G401 (cell line): ENCODE measurements at regions not wholly inside any gene's neighbourhood (a gene's known extent, or its start where the extent isn't known, plus 50 kb on each side); places are given as distances from the start of the nearest gene placed in this dataset.

Source experiments
- DNase-seq: peaks from one replicate; pipeline ENCODE4 v3.0.0-alpha.2; 2015; ENCODE audit warnings: low spot score
- in situ Hi-C: cut with HindIII; loops from 2 replicates; pipeline ENCODE4 v1.10.0; 2016; ENCODE audit warnings: low sequenced_read_pairs, mixed read lengths

DNA sequence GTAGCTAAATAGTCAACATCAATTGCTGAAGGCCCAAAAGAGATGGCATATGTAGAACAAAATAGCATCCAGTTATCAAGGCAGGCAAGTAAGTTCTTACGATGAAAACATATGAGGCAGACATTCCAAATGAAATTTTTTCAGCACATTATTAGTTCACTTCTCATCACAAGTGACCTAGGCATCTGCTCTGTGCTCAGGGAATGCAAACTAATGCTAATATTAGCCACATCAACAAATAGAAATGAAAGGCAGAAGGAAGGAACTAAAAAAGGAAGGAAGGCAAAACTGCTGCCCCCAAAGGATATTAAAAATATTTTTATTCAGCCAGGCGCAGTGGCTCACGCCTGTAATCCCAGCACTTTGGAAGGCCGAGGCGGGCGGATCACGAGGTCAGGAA is 51.2 kb upstream of the ROCK1 start:
- DNase-seq, result no peak
- in situ Hi-C loops, result no loop called here

DNA sequence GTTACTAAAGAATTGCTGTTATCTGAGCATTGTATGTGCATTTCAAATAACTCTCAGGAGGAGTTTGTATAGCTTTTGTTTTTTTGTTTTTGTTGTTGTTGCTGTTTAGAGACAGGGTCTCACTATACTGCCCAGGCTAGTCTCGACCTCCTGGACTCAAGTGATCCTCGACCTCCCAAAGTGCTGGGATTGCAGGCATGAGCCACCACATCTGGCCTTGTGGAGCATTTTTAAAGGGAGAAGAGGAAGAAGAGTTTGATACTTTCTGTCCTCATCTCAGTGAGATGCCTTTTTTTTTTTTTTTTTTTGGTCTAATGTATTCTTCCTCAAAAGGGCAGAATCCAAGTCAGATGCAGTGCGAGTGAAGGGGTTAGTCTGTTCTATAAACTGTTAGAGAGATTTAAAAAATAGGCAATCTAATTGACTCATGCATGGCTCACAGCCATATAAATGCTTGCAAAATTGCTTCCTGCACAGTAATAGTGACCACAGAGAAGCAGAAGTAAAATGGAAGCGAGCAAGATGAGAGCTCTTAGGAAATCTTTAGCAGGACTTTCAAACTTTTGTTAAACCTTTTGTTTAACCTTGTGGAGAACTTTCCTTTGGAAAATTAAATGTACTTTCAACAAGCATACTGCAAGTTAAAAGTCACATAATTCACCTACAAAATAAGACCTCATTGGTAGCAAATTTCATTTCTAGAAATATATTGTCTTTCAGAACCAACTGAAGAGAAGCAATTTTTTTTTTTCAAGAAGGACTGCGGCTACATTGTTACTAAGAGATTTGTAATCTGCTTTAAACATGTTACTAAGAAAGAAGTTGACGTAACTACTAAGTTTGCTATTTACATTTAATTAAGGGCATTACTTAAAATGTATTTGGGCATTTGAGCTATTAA is 52.3 kb upstream of the ROCK1 start:
- no peak for DNase-seq
- in situ Hi-C loops, result no loop called here

DNA sequence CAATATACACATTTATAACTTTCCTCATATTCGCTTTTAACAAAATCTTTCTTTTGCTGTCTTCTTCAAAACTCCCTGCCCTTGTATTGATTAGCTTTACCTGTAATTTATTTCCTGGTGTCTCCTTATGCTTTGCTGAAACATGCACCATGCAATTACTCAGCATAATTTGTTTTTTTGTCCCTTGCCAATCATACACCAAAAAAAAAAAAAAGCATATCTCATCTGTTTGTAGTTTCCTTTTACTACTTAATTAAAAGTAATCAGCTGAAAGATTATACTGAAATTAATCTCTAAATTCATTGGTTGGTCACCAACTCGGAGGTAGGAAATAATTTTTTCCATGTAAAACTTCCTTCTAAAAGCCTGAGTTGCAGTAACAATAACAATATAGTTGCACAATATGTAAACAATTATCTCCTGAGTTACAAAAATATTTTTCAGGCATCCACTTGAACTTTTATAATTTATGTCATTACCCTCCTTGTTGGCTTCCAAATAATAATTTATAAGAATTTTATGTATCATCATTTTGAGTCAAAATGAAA is 53.0 kb upstream of the ROCK1 start:
- DNase-seq, result no peak
- in situ Hi-C loops, result no loop called here

DNA sequence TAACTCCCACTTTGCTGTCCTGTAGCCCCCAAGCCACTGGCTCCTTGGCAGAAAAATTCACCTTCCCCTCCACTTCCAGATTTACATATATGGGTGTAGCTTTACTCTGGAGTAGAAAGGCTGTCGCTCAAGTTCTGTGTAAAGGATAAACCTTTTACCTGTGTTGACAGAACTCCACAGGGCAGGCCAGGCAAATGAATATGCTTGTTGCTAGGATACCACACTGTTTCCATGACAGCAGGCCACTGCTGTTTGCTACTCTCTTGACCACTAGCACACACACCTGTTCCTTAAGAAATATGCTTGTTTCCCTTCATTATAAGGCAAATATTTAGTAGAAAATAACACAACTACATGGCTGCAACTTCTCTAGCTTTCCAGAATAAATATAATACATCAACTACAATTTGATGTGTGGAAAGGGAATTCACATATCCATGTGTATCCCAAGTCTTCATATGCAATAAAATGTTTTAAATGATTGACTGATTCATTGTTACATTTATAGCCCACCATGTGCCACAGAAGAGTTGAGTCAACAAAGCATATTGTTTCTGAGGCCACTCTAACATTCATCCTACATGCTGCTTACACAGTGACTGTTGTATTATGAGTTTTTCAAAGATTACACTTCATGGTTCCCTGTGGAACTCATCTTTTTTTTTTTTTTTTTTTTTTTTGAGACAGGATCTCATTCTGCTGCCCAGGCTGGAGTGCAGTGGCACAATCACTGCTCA is 56.2 kb upstream of the ROCK1 start:
- DNase-seq, result peak; percentile 29
- in situ Hi-C loops, result no loop called here

DNA sequence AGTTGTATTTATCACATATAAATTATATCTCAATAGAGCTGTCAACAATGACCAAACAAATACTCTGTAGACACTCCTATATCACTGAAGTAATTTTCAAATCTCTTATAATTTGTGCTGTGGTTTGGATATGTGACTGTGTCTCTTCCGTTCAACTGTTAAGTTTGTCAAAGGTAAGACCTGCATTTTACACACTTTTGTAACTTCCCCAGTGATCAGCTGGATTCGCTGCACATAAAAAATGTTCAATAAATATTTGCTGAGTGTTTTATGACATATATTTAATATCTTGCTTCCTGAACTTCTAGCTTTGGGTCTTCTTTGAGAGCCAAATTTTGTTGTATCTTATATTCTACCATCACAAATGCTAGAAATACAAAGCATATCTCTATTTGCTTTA is 57.3 kb upstream of the ROCK1 start:
- DNase-seq, result no peak
- in situ Hi-C loops, result no loop called here

DNA sequence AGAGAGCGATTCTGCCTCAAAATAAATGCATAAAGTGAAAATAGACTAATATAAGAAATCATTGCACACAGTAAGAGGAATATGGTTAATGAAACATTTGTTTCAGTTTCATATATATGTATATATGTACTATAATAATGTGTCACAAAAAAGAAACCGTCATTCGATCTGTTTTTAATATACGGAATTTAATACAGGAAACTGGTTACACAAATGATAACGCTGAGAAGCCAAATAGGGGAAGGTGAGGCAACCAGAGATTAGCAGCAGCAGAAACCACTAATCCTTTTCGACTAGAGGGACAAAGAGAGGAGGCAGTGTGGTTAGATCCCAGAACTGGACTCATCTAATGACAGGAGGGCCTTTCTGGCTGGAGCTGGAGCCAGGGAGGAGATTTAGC is 64.2 kb upstream of the GREB1L start:
- no peak for DNase-seq
- in situ Hi-C loops, result no loop called here

DNA sequence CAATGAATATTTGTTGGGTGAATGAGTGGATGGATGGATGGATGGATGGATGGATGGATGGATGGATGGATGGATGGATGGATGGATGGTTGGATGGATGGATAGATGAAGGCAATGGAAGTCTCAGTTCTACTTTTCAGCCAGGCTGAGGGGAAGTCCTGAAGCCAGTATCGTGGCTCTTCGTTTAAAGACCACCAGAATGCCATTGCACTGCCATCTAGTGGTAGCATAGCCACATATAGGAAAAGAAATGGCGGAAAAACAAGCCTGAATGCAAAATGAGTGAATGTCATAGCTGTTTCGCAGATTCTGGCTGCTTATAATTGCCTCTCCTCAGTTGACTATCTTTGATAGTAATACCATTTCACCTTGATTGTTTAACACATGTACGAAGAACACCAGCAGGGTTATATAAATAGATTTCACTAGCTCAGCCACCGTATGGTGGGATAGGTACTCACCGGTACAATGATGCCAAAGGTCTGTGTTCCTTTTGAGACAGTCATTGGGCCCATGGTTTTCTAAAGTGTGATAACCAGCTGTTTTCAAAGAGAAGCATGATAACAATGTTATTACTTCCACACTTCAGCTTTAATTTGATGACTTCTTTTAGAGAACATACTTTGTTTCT is 62.3 kb upstream of the GREB1L start:
- DNase-seq, result peak; percentile 53
- in situ Hi-C loops, result loop anchor here (10.0 kb wide), 3 partner anchors 55 to 265 kb away; no protein-coding TSS in a partner anchor

DNA sequence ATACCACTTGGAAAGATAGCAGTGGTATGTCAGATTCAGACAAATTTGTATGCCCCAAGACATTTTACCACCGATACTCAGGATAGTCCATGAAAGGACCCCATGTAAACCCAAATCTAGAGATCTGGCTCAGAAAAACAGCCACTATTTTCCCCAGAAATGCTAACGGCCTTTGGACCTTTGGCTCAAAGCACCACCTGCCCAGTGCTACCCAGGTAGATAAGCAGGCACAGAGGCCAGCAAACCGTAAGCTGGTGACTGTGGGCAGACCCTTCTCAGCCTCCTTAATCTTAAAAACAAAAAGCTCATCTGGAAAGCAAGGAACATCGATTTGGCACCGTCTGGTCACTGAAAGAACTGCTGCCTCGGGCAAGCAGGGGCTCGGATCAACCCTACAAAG is 61.4 kb upstream of the GREB1L start:
- DNase-seq, result no peak
- in situ Hi-C loops, result loop anchor here (10.0 kb wide), 3 partner anchors 56 to 264 kb away; no protein-coding TSS in a partner anchor

DNA sequence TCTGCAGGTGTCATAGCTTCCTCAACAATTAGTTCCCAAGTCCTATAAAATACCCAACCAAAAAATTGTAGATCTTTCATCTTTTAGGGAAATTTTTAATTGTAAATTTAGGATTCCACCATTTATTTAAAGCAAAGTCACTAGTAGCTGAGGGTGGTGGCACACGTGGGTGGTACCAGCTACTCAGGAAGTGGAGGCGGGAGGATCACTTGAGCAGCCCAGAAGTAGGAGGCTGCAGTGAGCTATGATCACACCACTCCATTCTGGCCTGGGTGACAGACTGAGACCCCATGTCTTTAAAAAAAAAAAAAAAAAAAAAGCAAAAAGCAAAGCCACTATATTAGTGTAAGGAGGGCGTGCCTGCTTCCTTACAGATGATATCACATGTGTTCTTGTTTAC is 60.3 kb upstream of the GREB1L start:
- in situ Hi-C loops, result loop anchor here (10.0 kb wide), 3 partner anchors 57 to 263 kb away; no protein-coding TSS in a partner anchor
- DNase-seq, result no peak

DNA sequence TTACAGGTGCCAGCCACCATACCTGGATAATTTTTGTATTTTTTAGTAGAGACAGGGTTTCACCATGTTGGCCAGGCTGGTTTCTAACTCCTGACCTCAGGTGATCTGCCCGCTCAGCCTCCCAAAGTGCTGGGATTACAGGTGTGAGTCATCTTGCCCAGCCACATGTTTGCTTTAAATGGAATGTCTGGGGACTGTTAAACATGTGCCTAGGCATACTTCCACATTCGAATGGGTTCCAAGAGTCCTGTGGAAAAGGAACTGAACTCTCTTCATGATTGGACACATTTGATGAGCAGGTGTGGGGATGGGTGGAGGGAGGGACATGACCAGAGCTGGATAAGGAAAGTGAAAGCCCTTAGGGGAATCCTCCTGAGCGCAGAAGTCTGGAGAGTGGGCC is 58.4 kb upstream of the GREB1L start:
- in situ Hi-C loops, result loop anchor here (10.0 kb wide), 3 partner anchors 59 to 261 kb away; no protein-coding TSS in a partner anchor
- DNase-seq, result no peak

DNA sequence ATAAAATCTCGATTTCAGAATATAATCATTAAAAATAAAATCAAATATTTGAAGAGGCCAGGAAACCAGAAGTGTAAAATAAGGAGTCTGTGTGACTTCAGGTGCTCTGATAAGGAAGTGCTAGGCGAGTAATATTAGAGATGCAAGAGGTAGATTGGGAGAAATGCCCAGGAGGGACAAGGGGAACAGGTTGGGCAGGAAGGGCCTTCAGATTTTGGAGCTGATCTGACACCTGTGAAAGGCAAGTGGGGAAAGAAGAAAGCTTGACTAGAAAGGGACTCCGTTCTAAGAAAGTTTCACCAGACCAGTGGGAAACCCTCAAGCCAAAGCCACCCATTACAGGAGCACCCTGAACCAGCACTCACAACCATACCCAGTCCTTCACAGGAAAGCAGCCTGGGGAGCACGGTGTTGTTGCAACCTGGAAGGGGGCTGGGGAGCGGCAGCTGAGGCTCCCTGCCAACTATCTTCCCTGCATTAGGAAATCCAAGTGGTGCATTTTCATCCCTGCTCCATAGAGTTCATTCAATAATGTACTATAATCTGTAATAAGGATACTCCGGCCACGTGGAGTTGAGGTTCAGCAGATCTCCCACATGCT is 57.5 kb upstream of the GREB1L start:
- DNase-seq, result no peak
- in situ Hi-C loops, result loop anchor here (10.0 kb wide), 3 partner anchors 60 to 260 kb away; no protein-coding TSS in a partner anchor

DNA sequence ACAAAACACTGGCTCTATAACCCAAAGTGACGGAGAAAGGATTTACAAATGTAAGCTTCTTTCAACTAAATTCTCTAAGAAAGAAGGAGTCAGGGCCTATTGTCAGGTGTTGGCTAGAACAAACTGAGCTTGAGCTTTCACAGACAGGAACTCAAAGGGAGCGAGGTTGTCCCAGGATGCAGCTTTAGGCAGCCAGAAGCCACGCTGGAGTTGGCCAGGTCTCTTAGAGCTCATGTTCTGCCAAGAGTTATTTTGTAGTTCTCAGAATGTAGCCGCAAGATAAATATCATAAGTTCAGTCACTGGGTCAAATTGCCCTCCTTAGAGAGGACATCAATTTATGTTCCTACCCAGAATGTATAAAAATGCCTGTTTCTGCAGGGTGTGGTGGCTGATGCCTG is 54.1 kb upstream of the GREB1L start:
- in situ Hi-C loops, result loop anchor here (10.0 kb wide), 3 partner anchors 63 to 257 kb away; no protein-coding TSS in a partner anchor
- DNase-seq, result no peak

DNA sequence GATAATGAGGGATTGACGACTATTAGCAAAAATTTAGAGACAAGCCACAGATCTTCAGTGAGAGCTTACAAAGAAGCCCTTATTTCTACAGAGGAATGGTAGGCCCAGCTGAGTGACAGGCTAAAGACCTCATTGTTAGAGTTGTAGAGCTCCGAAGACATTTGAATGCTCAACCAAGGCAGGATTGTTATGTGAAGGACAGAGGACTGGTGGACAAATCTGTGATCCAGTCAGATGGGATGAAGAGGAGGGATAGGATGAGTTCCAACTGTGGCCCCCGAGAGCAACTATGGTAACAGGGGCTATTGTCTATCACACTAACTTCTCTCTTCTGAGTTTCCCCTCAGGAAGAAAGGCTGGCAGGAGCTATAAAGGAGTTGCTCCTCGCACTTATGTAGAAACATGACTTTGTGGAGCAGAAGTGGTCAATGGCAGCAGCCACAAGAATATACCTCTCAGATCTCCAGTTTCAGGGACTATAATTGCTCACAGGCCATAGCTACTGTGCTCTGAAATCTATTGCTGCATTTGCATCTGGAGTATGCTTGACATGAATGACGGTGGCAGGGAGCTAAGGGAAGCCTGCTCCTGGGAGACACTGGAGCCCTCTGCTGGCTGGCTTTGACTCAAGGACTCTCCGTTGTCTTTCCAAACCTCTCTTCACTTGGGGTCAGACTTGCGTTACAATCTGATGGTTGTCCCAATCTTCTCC is 50.3 kb upstream of the GREB1L start:
- peak; percentile 32 for DNase-seq
- in situ Hi-C loops, result no loop called here
